Stomach (tissue), 4 donors: ENCODE measurements at regions not wholly inside any gene's neighbourhood (a gene's known extent, or its start where the extent isn't known, plus 50 kb on each side); places are given as distances from the start of the nearest gene placed in this dataset.

Source experiments
- POLR2A ChIP-seq, 4 donors: fragments of 450-650 bp; IDR thresholded peaks; one replicate each; pipeline ENCODE4 v1.6.1; 2016; ENCODE audit warnings: antibody characterized with exemption in 4 of 4, control low read depth in 2 of 4, mild to moderate bottlenecking in 1 of 4, moderate library complexity in 1 of 4
- TF ChIP-seq, protein P1 (sequence below), 7 experiments: fragments of 450-650 bp in 4 of 7; fragments of 200-600 bp in 3 of 7; sonication (generic) in 3 of 7; IDR thresholded peaks; one replicate each; pipeline ENCODE4 v1.5.1; 2016 to 2019; ENCODE audit warnings: antibody characterized with exemption in 7 of 7, control low read depth in 2 of 7, mild to moderate bottlenecking in 1 of 7

- TF ChIP-seq POLR2A (IDR thresholded peaks at IDR 0.05): no peak
- TF ChIP-seq, protein P1, sequence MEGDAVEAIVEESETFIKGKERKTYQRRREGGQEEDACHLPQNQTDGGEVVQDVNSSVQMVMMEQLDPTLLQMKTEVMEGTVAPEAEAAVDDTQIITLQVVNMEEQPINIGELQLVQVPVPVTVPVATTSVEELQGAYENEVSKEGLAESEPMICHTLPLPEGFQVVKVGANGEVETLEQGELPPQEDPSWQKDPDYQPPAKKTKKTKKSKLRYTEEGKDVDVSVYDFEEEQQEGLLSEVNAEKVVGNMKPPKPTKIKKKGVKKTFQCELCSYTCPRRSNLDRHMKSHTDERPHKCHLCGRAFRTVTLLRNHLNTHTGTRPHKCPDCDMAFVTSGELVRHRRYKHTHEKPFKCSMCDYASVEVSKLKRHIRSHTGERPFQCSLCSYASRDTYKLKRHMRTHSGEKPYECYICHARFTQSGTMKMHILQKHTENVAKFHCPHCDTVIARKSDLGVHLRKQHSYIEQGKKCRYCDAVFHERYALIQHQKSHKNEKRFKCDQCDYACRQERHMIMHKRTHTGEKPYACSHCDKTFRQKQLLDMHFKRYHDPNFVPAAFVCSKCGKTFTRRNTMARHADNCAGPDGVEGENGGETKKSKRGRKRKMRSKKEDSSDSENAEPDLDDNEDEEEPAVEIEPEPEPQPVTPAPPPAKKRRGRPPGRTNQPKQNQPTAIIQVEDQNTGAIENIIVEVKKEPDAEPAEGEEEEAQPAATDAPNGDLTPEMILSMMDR (IDR thresholded peaks at IDR 0.05): no peak
Measured at GRCh38 chr3:74921676-74922075, 307.2 kb upstream of the CNTN3 start.
